ENCODE measurements at regions not wholly inside any gene's neighbourhood (a gene's known extent, or its start where the extent isn't known, plus 50 kb on each side); places are given as distances from the start of the nearest gene placed in this dataset.

DNA sequence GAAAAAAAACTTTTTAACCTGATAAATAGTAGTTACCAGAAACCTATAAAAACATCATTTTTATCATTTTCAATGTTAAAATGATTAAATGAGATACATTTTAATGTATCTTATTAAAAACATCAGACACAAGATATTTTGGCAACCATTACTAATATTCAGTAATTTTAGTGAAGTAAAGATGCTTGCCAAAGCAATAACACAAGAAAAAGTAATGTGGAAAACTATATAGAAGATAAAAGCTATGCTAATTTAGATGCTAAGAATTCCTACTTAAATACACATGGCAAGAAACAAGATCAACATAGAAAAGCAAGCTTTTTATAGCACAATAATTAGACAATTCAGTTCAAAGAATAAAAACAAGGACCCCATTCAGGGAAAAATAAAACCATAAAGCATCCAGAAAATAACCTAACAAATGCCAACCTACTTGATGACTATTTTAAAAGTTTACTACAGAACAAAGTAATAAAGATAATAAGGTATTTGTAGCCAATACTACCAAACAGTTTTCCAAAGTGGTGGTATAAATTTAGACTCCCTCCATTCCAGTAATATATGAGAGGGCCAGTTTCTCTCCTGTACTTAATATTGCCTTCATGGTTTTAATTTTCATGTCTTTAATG is 489.5 kb downstream of the CDH2 start:
- H3K4me1 Mint-ChIP-seq (ENCODE audit: unreplicated experiment) = peaks cover 12% of the 10 kb centered on the region
- no peaks in the 10 kb centered on the region for H3K27me3 Mint-ChIP-seq (ENCODE audit: unreplicated experiment)
- TF ChIP-seq CTCF (IDR thresholded peaks at IDR 0.05) = no peak
- H3K36me3 Mint-ChIP-seq (ENCODE audit: unreplicated experiment) = no peaks in the 10 kb centered on the region
- no peak overlapping the region for H3K4me3 Mint-ChIP-seq (ENCODE audit: unreplicated experiment)
- DNase-seq (ENCODE audit: extremely low spot score, unreplicated experiment) = no peak
- H3K9me3 Mint-ChIP-seq (ENCODE audit: unreplicated experiment) = peaks cover 3% of the 10 kb centered on the region
- no peak overlapping the region for H3K27ac Mint-ChIP-seq (ENCODE audit: unreplicated experiment)

GRCh38 chr18:27685807-27686412 is 491.0 kb downstream of the CDH2 start:
- Mint-ChIP-seq H3K27me3 (ENCODE audit: unreplicated experiment) (no peaks in the 10 kb centered on the region), H3K4me1 (ENCODE audit: unreplicated experiment) (peaks cover 12% of the 10 kb centered on the region), H3K4me3 (ENCODE audit: unreplicated experiment) (no peak overlapping the region), H3K27ac (ENCODE audit: unreplicated experiment) (no peak overlapping the region), H3K9me3 (ENCODE audit: unreplicated experiment) (peaks cover 3% of the 10 kb centered on the region), H3K36me3 (ENCODE audit: unreplicated experiment) (no peaks in the 10 kb centered on the region)
- peak; percentile 81 for TF ChIP-seq CTCF (IDR thresholded peaks at IDR 0.05)
- no peak for DNase-seq (ENCODE audit: extremely low spot score, unreplicated experiment)

GRCh38 chr18:27685091-27685490 is 491.8 kb downstream of the CDH2 start:
- DNase-seq (ENCODE audit: extremely low spot score, unreplicated experiment) = no peak
- no peaks in the 10 kb centered on the region for H3K27me3 Mint-ChIP-seq (ENCODE audit: unreplicated experiment)
- TF ChIP-seq CTCF (IDR thresholded peaks at IDR 0.05) = no peak
- no peak overlapping the region for H3K27ac Mint-ChIP-seq (ENCODE audit: unreplicated experiment)
- no peaks in the 10 kb centered on the region for H3K36me3 Mint-ChIP-seq (ENCODE audit: unreplicated experiment)
- peaks cover 3% of the 10 kb centered on the region for H3K9me3 Mint-ChIP-seq (ENCODE audit: unreplicated experiment)
- H3K4me1 Mint-ChIP-seq (ENCODE audit: unreplicated experiment) = peaks cover 12% of the 10 kb centered on the region
- H3K4me3 Mint-ChIP-seq (ENCODE audit: unreplicated experiment) = no peak overlapping the region

DNA sequence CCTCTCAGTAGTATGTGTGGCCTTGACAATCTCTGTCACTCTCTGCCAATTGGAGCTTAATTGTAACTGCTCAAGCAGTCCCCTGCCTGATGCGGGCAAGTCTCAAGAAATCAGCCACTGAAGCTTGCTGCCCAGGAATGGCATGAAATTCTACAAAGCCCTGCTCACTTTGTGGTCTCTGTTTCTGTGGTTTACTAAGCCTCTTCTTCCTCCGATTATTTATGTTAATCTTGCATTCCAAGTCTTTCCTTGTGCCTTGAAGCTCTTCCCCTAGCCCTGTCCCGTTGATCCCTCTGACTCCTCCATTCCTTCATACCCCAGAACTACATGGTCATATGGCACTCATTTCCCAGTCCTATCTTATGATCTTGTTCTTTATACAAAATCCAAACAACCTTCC is 489.3 kb upstream of the CHST9 start:
- Mint-ChIP-seq H3K27me3 (ENCODE audit: unreplicated experiment) (no peaks in the 10 kb centered on the region), H3K36me3 (ENCODE audit: unreplicated experiment) (no peaks in the 10 kb centered on the region), H3K9me3 (ENCODE audit: unreplicated experiment) (peaks cover 4% of the 10 kb centered on the region), H3K27ac (ENCODE audit: unreplicated experiment) (no peak overlapping the region), H3K4me3 (ENCODE audit: unreplicated experiment) (no peak overlapping the region), H3K4me1 (ENCODE audit: unreplicated experiment) (no peaks in the 10 kb centered on the region)
- no peak for TF ChIP-seq CTCF (IDR thresholded peaks at IDR 0.05)
- DNase-seq (ENCODE audit: extremely low spot score, unreplicated experiment) = no peak

DNA sequence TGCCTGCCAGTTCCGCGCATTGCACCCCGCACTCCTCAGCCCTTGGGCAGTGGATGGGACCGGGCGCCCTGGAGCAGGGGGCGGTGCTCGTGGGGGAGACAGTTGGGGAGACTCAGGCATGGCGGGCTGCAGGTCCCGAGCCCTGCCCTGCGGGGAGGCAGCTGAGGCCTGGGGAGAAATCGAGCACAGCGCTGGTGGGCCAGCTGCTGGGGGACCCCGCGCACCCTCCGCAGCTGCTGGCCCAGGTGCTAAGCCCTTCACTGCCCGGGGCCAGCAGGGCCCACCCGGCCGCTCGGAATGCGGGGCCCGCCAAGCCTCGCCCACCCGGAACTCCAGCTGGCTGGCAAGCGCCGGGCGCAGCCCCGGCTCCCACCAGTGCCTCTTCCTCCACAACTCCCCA is 488.8 kb upstream of the CHST9 start:
- DNase-seq (ENCODE audit: extremely low spot score, unreplicated experiment) = no peak
- no peak overlapping the region for H3K27ac Mint-ChIP-seq (ENCODE audit: unreplicated experiment)
- no peaks in the 10 kb centered on the region for H3K4me1 Mint-ChIP-seq (ENCODE audit: unreplicated experiment)
- H3K36me3 Mint-ChIP-seq (ENCODE audit: unreplicated experiment) = no peaks in the 10 kb centered on the region
- H3K9me3 Mint-ChIP-seq (ENCODE audit: unreplicated experiment) = peaks cover 4% of the 10 kb centered on the region
- no peak overlapping the region for H3K4me3 Mint-ChIP-seq (ENCODE audit: unreplicated experiment)
- no peak for TF ChIP-seq CTCF (IDR thresholded peaks at IDR 0.05)
- no peaks in the 10 kb centered on the region for H3K27me3 Mint-ChIP-seq (ENCODE audit: unreplicated experiment)

Measured in osteocyte (in vitro differentiated cells).